ENCODE measurements at regions not wholly inside any gene's neighbourhood (a gene's known extent, or its start where the extent isn't known, plus 50 kb on each side); places are given as distances from the start of the nearest gene placed in this dataset.

DNA sequence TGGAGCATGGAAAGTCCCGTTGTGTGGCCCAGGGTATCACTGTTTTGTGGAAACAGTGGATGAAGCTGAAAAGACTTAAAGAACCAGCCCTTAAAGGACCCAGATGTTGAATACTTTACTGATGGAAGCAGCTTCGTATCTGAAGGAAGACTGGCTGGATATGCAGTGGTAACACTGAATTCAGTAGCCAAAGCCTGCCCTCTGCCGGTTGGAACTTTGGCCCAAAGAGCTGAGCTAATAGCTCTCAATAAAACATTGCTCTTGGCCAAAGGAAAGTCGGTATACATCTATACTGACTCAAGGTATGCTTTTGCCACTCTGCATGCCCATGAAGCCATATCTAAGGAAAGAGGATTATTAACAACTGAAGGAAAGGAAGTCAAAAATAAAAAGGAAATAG, 885.4 kb downstream of the PDCD6IP start:
- TF ChIP-seq, protein P1, sequence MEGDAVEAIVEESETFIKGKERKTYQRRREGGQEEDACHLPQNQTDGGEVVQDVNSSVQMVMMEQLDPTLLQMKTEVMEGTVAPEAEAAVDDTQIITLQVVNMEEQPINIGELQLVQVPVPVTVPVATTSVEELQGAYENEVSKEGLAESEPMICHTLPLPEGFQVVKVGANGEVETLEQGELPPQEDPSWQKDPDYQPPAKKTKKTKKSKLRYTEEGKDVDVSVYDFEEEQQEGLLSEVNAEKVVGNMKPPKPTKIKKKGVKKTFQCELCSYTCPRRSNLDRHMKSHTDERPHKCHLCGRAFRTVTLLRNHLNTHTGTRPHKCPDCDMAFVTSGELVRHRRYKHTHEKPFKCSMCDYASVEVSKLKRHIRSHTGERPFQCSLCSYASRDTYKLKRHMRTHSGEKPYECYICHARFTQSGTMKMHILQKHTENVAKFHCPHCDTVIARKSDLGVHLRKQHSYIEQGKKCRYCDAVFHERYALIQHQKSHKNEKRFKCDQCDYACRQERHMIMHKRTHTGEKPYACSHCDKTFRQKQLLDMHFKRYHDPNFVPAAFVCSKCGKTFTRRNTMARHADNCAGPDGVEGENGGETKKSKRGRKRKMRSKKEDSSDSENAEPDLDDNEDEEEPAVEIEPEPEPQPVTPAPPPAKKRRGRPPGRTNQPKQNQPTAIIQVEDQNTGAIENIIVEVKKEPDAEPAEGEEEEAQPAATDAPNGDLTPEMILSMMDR (conservative IDR thresholded peaks at IDR 0.05) = peak; percentile 72
- no peak for TF ChIP-seq ZFX (IDR thresholded peaks at IDR 0.05)
